K562 (cell line): ENCODE measurements at regions not wholly inside any gene's neighbourhood (a gene's known extent, or its start where the extent isn't known, plus 50 kb on each side); places are given as distances from the start of the nearest gene placed in this dataset.

Experiments
- ATAC-seq: fragments of 200-7000 bp; cut with Tn5 transposase; 3 replicates; pipeline ENCODE4 v1.9.1; 2020; ENCODE audit warnings: moderate library complexity
- BruUV-seq: library from RNA; stranded (reverse); fragments of 400-500 nt; replicated peaks from 2 replicates; lab custom pipeline; 2021; lab: Mats Ljungman, UMichigan
- CTCF ChIA-PET: fragments of 300-600 bp; formaldehyde crosslinking; extraction: SDS; loops from one replicate; lab custom pipeline; 2021; ENCODE audit warnings: low intra/inter-chr PET ratio; lab: Yijun Ruan, JAX
- POLR2A ChIA-PET: fragments of 300-600, 350-650 bp; sonication (Branson Sonifier 250); formaldehyde crosslinking; extraction: SDS; loops from one replicate; lab custom pipeline; 2021; ENCODE audit warnings: antibody characterized with exemption, inconsistent platforms; lab: Yijun Ruan, JAX
- DNase-seq, 4 experiments: peaks; one replicate each; pipeline versions ENCODE4 v3.0.0 to v3.0.0-alpha.2; 2011 to 2018; ENCODE audit warnings: low spot score in 3 of 4, mixed read lengths in 3 of 4; ENCODE audit errors: extremely low read depth in 1 of 4
- FAIRE-seq: peaks from 2 replicates; lab custom pipeline; 2011; peaks lifted over from hg19 to GRCh38; lab: Jason Lieb, UNC
- H2AFZ ChIP-seq: 2 replicates; pipeline ENCODE4 v1.6.0; 2011; ENCODE audit warnings: low read depth, low read length, control low read depth, inconsistent platforms
- H3K27ac ChIP-seq: fragments of 200-600 bp; 3 replicates; pipeline ENCODE4 v1.8.0; 2011; ENCODE audit warnings: low read depth, mild to moderate bottlenecking, control low read depth, inconsistent platforms, low read length, moderate library complexity, mixed read lengths; ENCODE audit errors: extremely low read depth
- H3K27me3 ChIP-seq, 2 experiments: fragments of 300-600 bp in 1 of 2; 2 replicates in 1 of 2; 3 replicates in 1 of 2; pipeline versions ENCODE4 v1.6.0 to v1.8.0; 2011; ENCODE audit warnings: inconsistent platforms in 2 of 2, low read length in 2 of 2, mild to moderate bottlenecking in 1 of 2, mixed read lengths in 1 of 2, moderate library complexity in 1 of 2; ENCODE audit not compliant: control insufficient read depth in 2 of 2, insufficient read depth in 2 of 2
- H3K36me3 ChIP-seq: fragments of 300-600 bp; 3 replicates; pipeline ENCODE4 v1.8.0; 2011; ENCODE audit warnings: mild to moderate bottlenecking, low read length, inconsistent platforms; ENCODE audit not compliant: control insufficient read depth, insufficient read depth
- H3K4me1 ChIP-seq, 2 experiments: fragments of 200-600 bp in 1 of 2; replicated peaks in 1 of 2; 2 replicates in 1 of 2; 3 replicates in 1 of 2; pipeline versions ENCODE4 v1.5.1 to v1.8.0; 2011; ENCODE audit warnings: inconsistent platforms in 2 of 2, low read length in 2 of 2, mild to moderate bottlenecking in 1 of 2, mixed read lengths in 1 of 2, moderate library complexity in 1 of 2; ENCODE audit not compliant: control insufficient read depth in 2 of 2, insufficient read depth in 2 of 2
- H3K4me2 ChIP-seq: 2 replicates; pipeline ENCODE4 v1.6.1; 2011; ENCODE audit warnings: low read length, control low read depth, inconsistent platforms, mixed read lengths; ENCODE audit not compliant: insufficient read depth
- H3K4me3 ChIP-seq: fragments of 200-600 bp; sonication (generic), shearing (Covaris generic); 2 replicates; pipeline ENCODE4 v1.5.1; 2016; ENCODE audit warnings: control low read depth, inconsistent platforms
- H3K79me2 ChIP-seq: fragments of 200-600 bp; 3 replicates; pipeline ENCODE4 v1.8.0; 2011; ENCODE audit warnings: low read length, inconsistent platforms; ENCODE audit not compliant: control insufficient read depth, insufficient read depth
- H3K9ac ChIP-seq, 2 experiments: 2 replicates each; pipeline versions ENCODE4 v1.6.0 to v1.6.1; 2011; ENCODE audit warnings: low read depth in 2 of 2, low read length in 2 of 2, control low read depth in 1 of 2, inconsistent platforms in 1 of 2, mild to moderate bottlenecking in 1 of 2, mixed read lengths in 1 of 2; ENCODE audit not compliant: insufficient read depth in 1 of 2
- H3K9me1 ChIP-seq: one replicate; pipeline ENCODE4 v1.6.0; 2011; ENCODE audit warnings: inconsistent platforms, mild to moderate bottlenecking, low read length, moderate library complexity; ENCODE audit not compliant: control insufficient read depth, insufficient read depth
- H3K9me3 ChIP-seq: replicated peaks from 2 replicates; pipeline ENCODE4 v1.5.1; 2011; ENCODE audit warnings: low read depth, low read length, inconsistent platforms; ENCODE audit not compliant: control insufficient read depth, insufficient read depth
- H4K20me1 ChIP-seq: replicated peaks from 2 replicates; pipeline ENCODE4 v1.6.1; 2011; ENCODE audit warnings: low read length, inconsistent platforms, mixed read lengths; ENCODE audit not compliant: control insufficient read depth, insufficient read depth
- BCL6 ChIP-seq: fragments of 250-450 bp; sonication (Bioruptor Pico); IDR thresholded peaks from 2 replicates; pipeline ENCODE4 v1.4.0; 2020
- MBD1 ChIP-seq: fragments of 250-450 bp; sonication (Bioruptor Pico); IDR thresholded peaks from 2 replicates; pipeline ENCODE4 v1.8.0; 2022; ENCODE audit warnings: inconsistent platforms
- MCM3 ChIP-seq: fragments of 450-650 bp; IDR thresholded peaks from 2 replicates; pipeline ENCODE4 v1.6.1; 2016
- NR2F6 ChIP-seq: fragments of 450-650 bp; formaldehyde crosslinking; IDR thresholded peaks from 2 replicates; pipeline ENCODE4 v1.4.0; 2020; ENCODE audit warnings: mild to moderate bottlenecking
- SMAD2 ChIP-seq: fragments of 150-350 bp; IDR thresholded peaks from 2 replicates; pipeline ENCODE4 v1.6.1; 2014; ENCODE audit warnings: low read depth, mild to moderate bottlenecking, low read length
- SRSF1 ChIP-seq: fragments of 200-400 bp; formaldehyde crosslinking; IDR thresholded peaks from 2 replicates; pipeline ENCODE4 v1.6.1; 2017; ENCODE audit warnings: mild to moderate bottlenecking, low read depth, low read length, moderate library complexity
- TCFL5 ChIP-seq: fragments of 250-450 bp; sonication (Bioruptor Pico); conservative IDR thresholded peaks from 2 replicates; pipeline ENCODE4 v1.6.1; 2021; ENCODE audit warnings: mild to moderate bottlenecking, moderate library complexity, matching md5 sums
- TEAD2 ChIP-seq: fragments of 450-650 bp; IDR thresholded peaks from 2 replicates; pipeline ENCODE4 v1.6.1; 2016; ENCODE audit warnings: missing genetic modification characterization, control low read depth, missing compliant biosample characterization
- ZNF134 ChIP-seq: fragments of 250-450 bp; sonication (Bioruptor Pico); conservative IDR thresholded peaks from 2 replicates; pipeline ENCODE4 v1.4.0; 2020
- ZNF76 ChIP-seq: fragments of 250-450 bp; sonication (Bioruptor Pico); IDR thresholded peaks from 2 replicates; pipeline ENCODE4 v1.4.0; 2020; ENCODE audit warnings: mild to moderate bottlenecking, moderate library complexity, borderline replicate concordance
- ZZZ3 ChIP-seq: fragments of 450-650 bp; IDR thresholded peaks from 2 replicates; pipeline ENCODE4 v1.6.1; 2016; ENCODE audit warnings: antibody characterized with exemption, mild to moderate bottlenecking, moderate library complexity
- WGBS: fragments of 100-300 bp; shearing (Covaris generic); methylation state at CpG from one replicate; pipeline ENCODE4 v1.1.6; 2016; ENCODE audit warnings: low coverage, mixed read lengths; ENCODE audit not compliant: insufficient coverage; ENCODE audit errors: missing lambda C conversion rate; 5-methylcytosine and 5-hydroxymethylcytosine counted together
- in situ Hi-C: fragments of 300-500 bp; cut with MboI; formaldehyde crosslinking; loops from 4 replicates; pipeline ENCODE4 v1.15.0; 2018; ENCODE audit warnings: inconsistent platforms, mixed read lengths
- intact Hi-C: fragments of 100-400 bp; cut with micrococcal nuclease; formaldehyde crosslinking; loops from 2 replicates; pipeline ENCODE4 v1.14.2; 2022

DNA sequence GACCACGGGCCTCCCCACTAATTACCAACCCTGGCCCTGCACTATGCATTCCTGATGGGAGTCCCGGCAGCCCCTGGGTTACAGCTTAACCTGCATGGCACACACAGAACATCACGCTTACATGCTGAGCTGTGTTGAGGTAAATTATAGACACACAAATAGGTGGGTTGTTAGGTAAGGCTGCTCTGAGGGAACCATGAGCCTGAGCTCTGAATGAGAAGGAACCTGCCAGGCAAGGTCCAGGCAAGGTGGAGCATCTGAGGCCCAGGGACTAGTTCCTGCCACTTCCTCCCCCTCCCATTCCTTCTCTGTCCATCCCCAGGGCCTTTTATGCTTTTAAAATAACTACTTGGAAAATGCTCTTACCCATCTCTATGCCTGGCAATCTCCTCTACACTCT is 82.7 kb upstream of the ESRRB start (continued):
- no peak for TF ChIP-seq TCFL5 (CRISPR knock-in tag)
- TF ChIP-seq, all 486 proteins: peak for 0

DNA sequence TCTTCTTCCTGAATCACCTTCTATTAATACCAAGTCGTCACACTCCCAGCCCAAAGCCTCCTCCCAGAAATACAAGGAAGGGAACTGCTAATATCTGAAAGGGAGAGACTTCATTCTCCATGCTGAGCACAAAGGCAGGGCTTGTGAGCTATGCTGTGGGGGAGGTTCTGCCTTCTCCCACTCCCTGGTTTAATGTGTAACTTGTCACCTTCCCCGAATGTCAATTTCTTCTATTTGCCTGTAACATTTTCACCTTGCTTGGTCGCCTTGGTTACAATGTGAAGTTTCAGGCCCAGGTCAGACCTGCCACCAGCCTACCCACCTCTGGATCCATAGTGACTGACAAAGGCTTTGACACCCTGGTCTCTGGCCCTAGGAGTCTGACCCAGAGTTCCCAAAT is 82.0 kb upstream of the ESRRB start:
- no peaks in the 10 kb centered on the region for H3K9me3 ChIP-seq

More for the DNA sequence above, 82.0 kb upstream of the ESRRB start:
- H3K27me3 ChIP-seq = no peaks in the 10 kb centered on the region
- H3K4me1 ChIP-seq = no peaks in the 10 kb centered on the region; a peak in 3 of 5 replicates
- no peaks in the 10 kb centered on the region for H3K9me1 ChIP-seq
- in situ Hi-C loops (no loop called here), intact Hi-C loops (no loop called here)
- no peak overlapping the region for H2AFZ ChIP-seq
- CTCF ChIA-PET = no interaction called here
- H4K20me1 ChIP-seq = no peaks in the 10 kb centered on the region
- ATAC-seq (no peak), FAIRE-seq (no peak), DNase-seq (no peak)
- 42% methylated on average over 3 of the region's 3 CpGs for WGBS
- BruUV-seq = no TSS peak
- no peak overlapping the region for H3K4me3 ChIP-seq
- no peak overlapping the region for H3K4me2 ChIP-seq
- H3K9ac ChIP-seq = no peak overlapping the region
- no peak overlapping the region for H3K27ac ChIP-seq
- peaks cover 5% of the 10 kb centered on the region; the same call in 2 of the 3 replicates for H3K79me2 ChIP-seq
- H3K36me3 ChIP-seq = 0 out of 3 replicates have a peak, but pooled peaks cover 3% of the 10 kb centered on the region
- no peak for TF ChIP-seq SRSF1
- TF ChIP-seq BCL6 (CRISPR knock-in tag) = no peak
- no peak for TF ChIP-seq SMAD2
- no peak for TF ChIP-seq ZNF134 (CRISPR knock-in tag)
- TF ChIP-seq MBD1 = no peak
- TF ChIP-seq NR2F6 (CRISPR knock-in tag) = no peak
- no peak for TF ChIP-seq MCM3
- no peak for TF ChIP-seq ZNF76 (CRISPR knock-in tag)
- no peak for TF ChIP-seq ZZZ3
- no peak for TF ChIP-seq TEAD2 (tag)
- POLR2A ChIA-PET = interaction anchor here (0.6 kb wide), 1 partner anchor 199 kb away, joined by 3 read pairs; no protein-coding TSS in a partner anchor
